ENCODE measurements at regions not wholly inside any gene's neighbourhood (a gene's known extent, or its start where the extent isn't known, plus 50 kb on each side); places are given as distances from the start of the nearest gene placed in this dataset.

DNA sequence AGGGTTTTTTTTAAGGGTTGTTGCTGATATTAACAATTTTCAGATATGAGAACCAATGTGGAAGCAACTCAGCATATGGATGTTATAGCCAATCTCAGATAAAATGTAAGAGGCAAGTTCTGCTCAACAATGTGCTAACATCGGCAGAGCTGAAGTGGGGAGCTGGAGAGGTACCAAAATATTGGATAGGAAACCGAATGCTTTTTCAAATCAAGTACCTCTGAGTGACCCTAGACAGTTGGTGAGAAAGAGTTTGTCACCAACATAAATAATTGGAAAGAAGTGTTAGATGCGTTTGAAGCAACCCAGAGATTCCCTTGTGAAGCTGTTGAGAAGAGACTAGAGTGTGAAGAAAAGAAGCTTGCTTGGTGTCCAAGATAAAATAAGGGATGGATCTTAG is 140.7 kb downstream of the SOX4 start:
- TF ChIP-seq, protein P1, sequence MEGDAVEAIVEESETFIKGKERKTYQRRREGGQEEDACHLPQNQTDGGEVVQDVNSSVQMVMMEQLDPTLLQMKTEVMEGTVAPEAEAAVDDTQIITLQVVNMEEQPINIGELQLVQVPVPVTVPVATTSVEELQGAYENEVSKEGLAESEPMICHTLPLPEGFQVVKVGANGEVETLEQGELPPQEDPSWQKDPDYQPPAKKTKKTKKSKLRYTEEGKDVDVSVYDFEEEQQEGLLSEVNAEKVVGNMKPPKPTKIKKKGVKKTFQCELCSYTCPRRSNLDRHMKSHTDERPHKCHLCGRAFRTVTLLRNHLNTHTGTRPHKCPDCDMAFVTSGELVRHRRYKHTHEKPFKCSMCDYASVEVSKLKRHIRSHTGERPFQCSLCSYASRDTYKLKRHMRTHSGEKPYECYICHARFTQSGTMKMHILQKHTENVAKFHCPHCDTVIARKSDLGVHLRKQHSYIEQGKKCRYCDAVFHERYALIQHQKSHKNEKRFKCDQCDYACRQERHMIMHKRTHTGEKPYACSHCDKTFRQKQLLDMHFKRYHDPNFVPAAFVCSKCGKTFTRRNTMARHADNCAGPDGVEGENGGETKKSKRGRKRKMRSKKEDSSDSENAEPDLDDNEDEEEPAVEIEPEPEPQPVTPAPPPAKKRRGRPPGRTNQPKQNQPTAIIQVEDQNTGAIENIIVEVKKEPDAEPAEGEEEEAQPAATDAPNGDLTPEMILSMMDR (IDR thresholded peaks at IDR 0.05; ENCODE audit: insufficient read depth, low read length) = no peak
- TF ChIP-seq, protein P2, sequence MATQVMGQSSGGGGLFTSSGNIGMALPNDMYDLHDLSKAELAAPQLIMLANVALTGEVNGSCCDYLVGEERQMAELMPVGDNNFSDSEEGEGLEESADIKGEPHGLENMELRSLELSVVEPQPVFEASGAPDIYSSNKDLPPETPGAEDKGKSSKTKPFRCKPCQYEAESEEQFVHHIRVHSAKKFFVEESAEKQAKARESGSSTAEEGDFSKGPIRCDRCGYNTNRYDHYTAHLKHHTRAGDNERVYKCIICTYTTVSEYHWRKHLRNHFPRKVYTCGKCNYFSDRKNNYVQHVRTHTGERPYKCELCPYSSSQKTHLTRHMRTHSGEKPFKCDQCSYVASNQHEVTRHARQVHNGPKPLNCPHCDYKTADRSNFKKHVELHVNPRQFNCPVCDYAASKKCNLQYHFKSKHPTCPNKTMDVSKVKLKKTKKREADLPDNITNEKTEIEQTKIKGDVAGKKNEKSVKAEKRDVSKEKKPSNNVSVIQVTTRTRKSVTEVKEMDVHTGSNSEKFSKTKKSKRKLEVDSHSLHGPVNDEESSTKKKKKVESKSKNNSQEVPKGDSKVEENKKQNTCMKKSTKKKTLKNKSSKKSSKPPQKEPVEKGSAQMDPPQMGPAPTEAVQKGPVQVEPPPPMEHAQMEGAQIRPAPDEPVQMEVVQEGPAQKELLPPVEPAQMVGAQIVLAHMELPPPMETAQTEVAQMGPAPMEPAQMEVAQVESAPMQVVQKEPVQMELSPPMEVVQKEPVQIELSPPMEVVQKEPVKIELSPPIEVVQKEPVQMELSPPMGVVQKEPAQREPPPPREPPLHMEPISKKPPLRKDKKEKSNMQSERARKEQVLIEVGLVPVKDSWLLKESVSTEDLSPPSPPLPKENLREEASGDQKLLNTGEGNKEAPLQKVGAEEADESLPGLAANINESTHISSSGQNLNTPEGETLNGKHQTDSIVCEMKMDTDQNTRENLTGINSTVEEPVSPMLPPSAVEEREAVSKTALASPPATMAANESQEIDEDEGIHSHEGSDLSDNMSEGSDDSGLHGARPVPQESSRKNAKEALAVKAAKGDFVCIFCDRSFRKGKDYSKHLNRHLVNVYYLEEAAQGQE (IDR thresholded peaks at IDR 0.05; ENCODE audit: insufficient replicate concordance, low read depth) = no peak
- Histone ChIP-seq H3K4me3 (replicated peaks; ENCODE audit: insufficient read depth, low read length) (no peak overlapping the region), H3K27ac (replicated peaks) (no peak overlapping the region), H3K27me3 (ENCODE audit: insufficient read depth, poor library complexity, severe bottlenecking) (no peaks in the 10 kb centered on the region)
- no peak for DNase-seq (ENCODE audit: low read depth in 1 of 2, low spot score in 1 of 2)

DNA sequence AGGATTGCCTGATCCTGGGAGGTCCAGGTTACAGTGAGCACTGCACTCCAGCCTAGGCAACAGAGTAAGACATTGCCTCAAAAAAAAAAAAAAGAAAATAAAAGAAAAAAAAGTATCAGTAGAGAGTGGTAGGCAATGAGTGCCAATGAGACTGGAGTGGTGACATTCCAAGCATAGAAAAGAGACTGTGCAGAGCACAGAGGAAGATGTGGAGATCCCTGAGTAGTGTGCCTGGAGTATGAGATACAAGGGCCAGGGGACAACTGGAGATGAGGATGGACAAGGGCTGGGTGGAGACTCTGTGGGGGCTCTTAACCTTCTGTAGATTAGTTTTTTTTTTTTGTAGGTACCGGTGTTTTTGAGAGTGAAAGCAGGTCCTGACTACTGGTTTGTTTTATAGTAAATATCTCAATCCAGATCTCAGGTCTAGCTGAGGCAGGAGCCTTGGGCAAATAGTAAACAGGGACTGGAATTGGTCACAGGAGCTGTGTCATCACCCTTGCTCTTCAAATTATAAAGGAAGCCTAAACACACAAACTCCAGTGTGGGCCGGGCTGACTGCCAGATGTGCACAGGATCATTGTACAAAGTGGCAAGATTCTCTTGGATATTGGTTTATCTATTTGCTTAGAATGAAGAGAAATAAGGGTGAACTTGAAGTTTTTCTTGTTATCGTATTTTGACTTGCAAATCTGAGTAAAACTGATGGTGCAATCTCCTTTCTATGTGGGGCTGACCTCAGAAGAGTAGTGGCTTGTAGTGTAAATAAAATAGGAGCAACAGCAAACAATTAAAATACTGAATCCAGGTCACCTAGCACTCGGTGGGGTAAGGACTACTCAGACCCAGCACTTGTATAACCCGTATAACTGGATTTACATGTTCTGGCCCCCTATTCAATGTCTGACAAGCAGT is 144.9 kb downstream of the SOX4 start:
- TF ChIP-seq, protein P2 (IDR thresholded peaks at IDR 0.05; ENCODE audit: insufficient replicate concordance, low read depth) = no peak
- TF ChIP-seq, protein P1 (IDR thresholded peaks at IDR 0.05; ENCODE audit: insufficient read depth, low read length) = no peak
- no peak for TF ChIP-seq GABPA (IDR thresholded peaks at IDR 0.05; ENCODE audit: low read depth)
- no peak for TF ChIP-seq SPI1 (IDR thresholded peaks at IDR 0.05; ENCODE audit: borderline replicate concordance, low read depth)
- TF ChIP-seq POLR2AphosphoS5 (IDR thresholded peaks at IDR 0.05; ENCODE audit: low read depth) = no peak
- Histone ChIP-seq H3K27ac (replicated peaks) (no peak overlapping the region), H3K4me3 (replicated peaks; ENCODE audit: insufficient read depth, low read length) (no peak overlapping the region), H3K27me3 (ENCODE audit: insufficient read depth, poor library complexity, severe bottlenecking) (no peaks in the 10 kb centered on the region)
- no peak for DNase-seq (ENCODE audit: low read depth in 1 of 2, low spot score in 1 of 2)

DNA sequence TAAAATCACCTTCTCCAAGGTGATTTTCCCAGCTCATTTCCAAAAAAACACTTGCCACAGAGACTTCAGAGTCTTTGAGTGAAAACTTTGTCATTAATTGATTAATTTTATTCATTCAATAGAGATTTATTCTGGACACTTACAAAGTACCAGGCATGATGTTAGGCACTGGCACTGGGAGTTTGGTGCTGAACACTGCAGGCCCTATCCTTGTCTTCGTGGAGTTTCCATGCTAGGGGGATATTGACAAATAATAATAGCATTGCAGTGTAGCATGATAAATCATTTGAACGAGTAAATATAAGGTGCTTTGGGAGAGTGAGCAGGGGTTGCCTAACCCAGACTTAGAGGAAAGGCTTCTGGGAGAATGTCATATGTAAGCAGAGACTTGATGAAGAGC is 145.7 kb downstream of the SOX4 start:
- no peak overlapping the region for H3K4me3 ChIP-seq (replicated peaks; ENCODE audit: insufficient read depth, low read length)
- no peak for DNase-seq (ENCODE audit: low read depth in 1 of 2, low spot score in 1 of 2)
- no peaks in the 10 kb centered on the region for H3K27me3 ChIP-seq (ENCODE audit: insufficient read depth, poor library complexity, severe bottlenecking)
- no peak overlapping the region for H3K27ac ChIP-seq (replicated peaks)
- TF ChIP-seq POLR2AphosphoS5 (IDR thresholded peaks at IDR 0.05; ENCODE audit: low read depth) (no peak), GABPA (IDR thresholded peaks at IDR 0.05; ENCODE audit: low read depth) (no peak), SPI1 (IDR thresholded peaks at IDR 0.05; ENCODE audit: borderline replicate concordance, low read depth) (no peak)
- TF ChIP-seq, protein P1 (IDR thresholded peaks at IDR 0.05; ENCODE audit: insufficient read depth, low read length) = no peak
- TF ChIP-seq, protein P2 (IDR thresholded peaks at IDR 0.05; ENCODE audit: insufficient replicate concordance, low read depth) = no peak
